Activated CD4-positive, alpha-beta T cell treated with anti-CD3 and anti-CD28 coated beads for 36 hours (primary cell): ENCODE measurements at regions not wholly inside any gene's neighbourhood (a gene's known extent, or its start where the extent isn't known, plus 50 kb on each side); places are given as distances from the start of the nearest gene placed in this dataset.

Experiments used
- ATAC-seq: fragments of 200-7000 bp; cut with Tn5 transposase; one replicate; pipeline ENCODE4 v1.10.0; 2021; ENCODE audit warnings: mild to moderate bottlenecking, moderate library complexity
- CTCF ChIA-PET: fragments of 350-600 bp; sonication (Branson Sonifier 250); formaldehyde crosslinking; loops from one replicate; lab custom pipeline; 2021; ENCODE audit warnings: antibody characterized with exemption; lab: Charles Lee
- POLR2A ChIA-PET: fragments of 350-600 bp; sonication (Branson Sonifier 250); formaldehyde crosslinking; loops from one replicate; lab custom pipeline; 2021; ENCODE audit warnings: antibody characterized with exemption, inconsistent platforms; lab: Charles Lee
- DNase-seq: peaks from one replicate; pipeline ENCODE4 v3.0.0-alpha.2; 2020
- H3K27ac Mint-ChIP-seq: one replicate; pipeline ENCODE4 v1.8.0; 2021; ENCODE audit warnings: mixed read lengths
- H3K27me3 Mint-ChIP-seq: one replicate; pipeline ENCODE4 v1.8.0; 2021; ENCODE audit warnings: mixed read lengths
- H3K36me3 Mint-ChIP-seq: one replicate; pipeline ENCODE4 v1.8.0; 2021; ENCODE audit warnings: low read depth, mixed read lengths
- H3K4me1 Mint-ChIP-seq: one replicate; pipeline ENCODE4 v1.8.0; 2021; ENCODE audit warnings: mixed read lengths
- H3K4me3 Mint-ChIP-seq: one replicate; pipeline ENCODE4 v1.8.0; 2021; ENCODE audit warnings: mild to moderate bottlenecking, moderate library complexity, mixed read lengths
- H3K9me3 Mint-ChIP-seq: one replicate; pipeline ENCODE4 v1.8.0; 2021; ENCODE audit warnings: low read depth, mixed read lengths
- intact Hi-C, 2 experiments: fragments of 100-400 bp; cut with DNase I in 1 of 2; cut with micrococcal nuclease in 1 of 2; formaldehyde crosslinking; loops; one replicate each; pipeline versions ENCODE4 v1.14.2 to v1.15.1; 2022 to 2024; cut with DNase I, micrococcal nuclease

GRCh38 chr15:31510057-31510456 is 183.4 kb downstream of the KLF13 start:
- peaks cover 4% of the 10 kb centered on the region for H3K9me3 Mint-ChIP-seq
- intact Hi-C loops: no loop called here
- no peaks in the 10 kb centered on the region for H3K36me3 Mint-ChIP-seq
- H3K27ac Mint-ChIP-seq: no peak overlapping the region
- H3K27me3 Mint-ChIP-seq: peaks cover 14% of the 10 kb centered on the region
- ChIA-PET CTCF (no interaction called here), POLR2A (no interaction called here)
- DNase-seq: no peak
- ATAC-seq: no peak
- H3K4me3 Mint-ChIP-seq: no peak overlapping the region
- peaks cover 14% of the 10 kb centered on the region for H3K4me1 Mint-ChIP-seq

DNA sequence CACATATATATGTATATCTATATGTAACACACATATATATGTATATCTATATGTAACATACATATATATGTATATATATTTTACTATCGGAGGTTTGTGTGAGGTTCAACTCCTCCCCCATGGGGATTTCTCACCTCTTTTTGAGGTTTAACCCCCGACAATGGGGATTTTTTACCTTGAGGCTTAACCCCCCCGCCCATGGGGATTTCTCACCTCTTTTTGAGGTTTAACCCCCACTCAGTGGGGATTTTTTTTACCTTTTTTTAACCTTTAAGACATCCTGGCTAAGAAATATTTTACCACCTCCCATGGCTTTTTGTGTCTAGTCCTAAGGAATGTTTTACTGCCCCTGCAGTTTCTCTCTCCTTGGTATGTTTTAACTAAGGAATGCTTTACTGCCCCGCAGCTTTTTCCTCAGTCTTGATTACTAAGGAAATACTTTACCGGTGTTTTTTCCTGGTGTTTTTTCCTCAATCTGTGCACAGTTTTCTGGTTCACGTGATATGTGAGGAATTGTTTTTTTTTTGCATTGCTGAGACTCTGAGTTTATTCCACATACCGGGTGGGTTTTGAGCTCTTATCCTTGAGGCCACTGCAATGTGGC is 185.2 kb downstream of the KLF13 start:
- Mint-ChIP-seq H3K9me3 (peaks cover 4% of the 10 kb centered on the region), H3K4me3 (no peak overlapping the region), H3K27me3 (peaks cover 14% of the 10 kb centered on the region), H3K27ac (no peak overlapping the region), H3K36me3 (no peaks in the 10 kb centered on the region), H3K4me1 (peaks cover 14% of the 10 kb centered on the region)
- DNase-seq (peak; percentile 68), ATAC-seq (peak; percentile 58)
- CTCF ChIA-PET: no interaction called here
- POLR2A ChIA-PET: no interaction called here
- intact Hi-C loops: no loop called here

GRCh38 chr15:31513178-31513577 is 186.5 kb downstream of the KLF13 start:
- DNase-seq (no peak), ATAC-seq (no peak)
- POLR2A ChIA-PET: no interaction called here
- intact Hi-C loops: no loop called here
- no peak overlapping the region for H3K27ac Mint-ChIP-seq
- H3K9me3 Mint-ChIP-seq: no peaks in the 10 kb centered on the region
- H3K36me3 Mint-ChIP-seq: no peaks in the 10 kb centered on the region
- H3K4me1 Mint-ChIP-seq: peaks cover 14% of the 10 kb centered on the region
- CTCF ChIA-PET: interaction anchor here (0.7 to 1.2 kb wide), 2 partner anchors 9 to 18 kb away, joined by 4 to 7 read pairs; no protein-coding TSS in a partner anchor
- no peak overlapping the region for H3K4me3 Mint-ChIP-seq
- peaks cover 8% of the 10 kb centered on the region for H3K27me3 Mint-ChIP-seq

GRCh38 chr15:31516440-31516839 is 189.8 kb downstream of the KLF13 start:
- CTCF ChIA-PET: interaction anchor here (0.7 kb wide), 1 partner anchor 121 kb away, joined by 3 read pairs; no protein-coding TSS in a partner anchor
- ATAC-seq (no peak), DNase-seq (no peak)
- Mint-ChIP-seq H3K36me3 (no peaks in the 10 kb centered on the region), H3K27ac (no peak overlapping the region), H3K27me3 (peaks cover 11% of the 10 kb centered on the region), H3K9me3 (no peaks in the 10 kb centered on the region), H3K4me3 (no peak overlapping the region), H3K4me1 (peaks cover 14% of the 10 kb centered on the region)
- intact Hi-C loops: no loop called here
- POLR2A ChIA-PET: no interaction called here

GRCh38 chr15:31516874-31517273 is 190.2 kb downstream of the KLF13 start:
- no peak for DNase-seq
- H3K36me3 Mint-ChIP-seq: no peaks in the 10 kb centered on the region
- ATAC-seq: no peak
- H3K27ac Mint-ChIP-seq: no peak overlapping the region
- ChIA-PET CTCF (no interaction called here), POLR2A (no interaction called here)
- H3K9me3 Mint-ChIP-seq: no peaks in the 10 kb centered on the region
- no peak overlapping the region for H3K4me3 Mint-ChIP-seq
- peaks cover 12% of the 10 kb centered on the region for H3K4me1 Mint-ChIP-seq
- H3K27me3 Mint-ChIP-seq: peaks cover 11% of the 10 kb centered on the region
- intact Hi-C loops: no loop called here

DNA sequence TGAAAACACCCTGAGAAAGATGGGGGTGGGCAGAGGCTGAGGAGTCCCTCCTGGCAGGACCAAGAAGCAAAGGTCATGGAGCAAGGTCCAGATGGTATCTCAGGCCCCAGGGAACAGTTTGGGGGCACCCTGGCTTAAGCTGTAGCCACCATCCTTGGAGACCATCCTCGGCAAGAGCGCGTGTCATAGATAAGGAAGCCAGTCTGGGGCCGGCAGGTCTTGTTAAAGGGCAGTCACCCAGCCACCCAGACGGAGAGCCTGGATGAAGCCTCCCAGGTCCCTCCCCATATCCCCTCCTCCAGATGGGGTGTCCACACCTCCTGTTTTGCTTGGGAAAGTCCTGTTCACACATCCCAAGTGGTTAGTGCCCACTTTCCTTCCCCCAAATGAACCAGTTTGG is 191.1 kb downstream of the KLF13 start:
- Mint-ChIP-seq H3K27me3 (peaks cover 11% of the 10 kb centered on the region), H3K27ac (no peak overlapping the region), H3K4me1 (peaks cover 5% of the 10 kb centered on the region), H3K9me3 (no peaks in the 10 kb centered on the region), H3K36me3 (no peaks in the 10 kb centered on the region), H3K4me3 (no peak overlapping the region)
- ChIA-PET CTCF (no interaction called here), POLR2A (no interaction called here)
- no peak for ATAC-seq
- no peak for DNase-seq
- intact Hi-C loops: no loop called here

DNA sequence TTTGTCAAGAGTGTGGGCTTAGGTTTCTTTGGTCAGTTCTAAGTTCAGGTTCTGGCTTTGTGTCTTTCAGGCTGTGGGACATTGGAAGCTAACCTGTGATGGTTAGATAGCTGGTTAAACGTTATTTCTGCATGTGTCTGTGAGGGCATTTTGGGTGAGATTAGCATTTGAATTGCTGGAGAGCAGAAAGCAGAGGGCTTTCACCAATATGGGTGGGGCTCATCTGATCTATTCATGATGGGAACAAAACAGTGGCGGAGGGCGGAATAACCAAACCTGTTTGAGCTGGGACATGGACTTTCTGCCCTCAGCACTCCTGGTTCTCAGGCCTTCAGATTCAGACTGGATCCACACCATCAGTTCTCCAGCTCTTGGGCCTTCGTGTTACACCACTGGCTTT is 195.4 kb downstream of the KLF13 start:
- DNase-seq: no peak
- ATAC-seq: no peak
- intact Hi-C loops: no loop called here
- ChIA-PET CTCF (interaction anchor here (1.3 kb wide), 1 partner anchor 9 kb away, joined by 7 read pairs; no protein-coding TSS in a partner anchor), POLR2A (no interaction called here)
- no peak overlapping the region for H3K4me3 Mint-ChIP-seq
- no peaks in the 10 kb centered on the region for H3K36me3 Mint-ChIP-seq
- no peaks in the 10 kb centered on the region for H3K4me1 Mint-ChIP-seq
- no peak overlapping the region for H3K27ac Mint-ChIP-seq
- peaks cover 3% of the 10 kb centered on the region for H3K27me3 Mint-ChIP-seq
- H3K9me3 Mint-ChIP-seq: no peaks in the 10 kb centered on the region

DNA sequence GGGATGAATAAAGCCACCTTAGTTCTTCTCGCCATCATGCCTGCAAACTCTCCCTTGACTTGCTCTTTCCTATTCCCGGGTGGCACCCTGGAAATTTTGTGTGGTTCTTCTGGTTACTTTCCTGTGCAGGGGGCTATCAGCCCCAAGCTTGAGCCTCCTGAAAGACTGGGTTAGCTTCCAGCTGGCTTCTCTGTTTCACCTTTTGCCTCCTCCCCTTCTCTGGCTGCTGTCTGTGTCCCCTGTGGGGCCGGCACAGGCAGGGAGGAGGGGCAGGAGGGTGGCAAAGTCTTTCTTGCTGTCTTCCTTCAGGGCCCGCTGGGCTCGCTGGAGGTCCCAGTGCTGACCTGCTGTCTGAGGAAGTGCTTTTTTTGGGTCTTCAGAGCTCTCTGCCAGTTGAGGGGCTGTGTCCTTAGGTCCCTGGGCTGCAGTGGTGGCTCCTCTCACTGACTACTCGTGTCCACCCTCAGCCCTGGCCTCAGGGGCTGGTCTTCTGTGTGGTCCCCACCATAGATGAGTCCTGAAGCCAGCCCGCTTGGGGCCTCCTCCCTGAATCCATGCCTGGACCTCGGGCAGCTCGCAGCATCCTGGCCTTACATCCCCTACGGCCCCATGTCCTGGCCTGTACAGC is 196.5 kb downstream of the KLF13 start:
- Mint-ChIP-seq H3K27ac (no peak overlapping the region), H3K4me3 (no peak overlapping the region), H3K9me3 (no peaks in the 10 kb centered on the region), H3K4me1 (no peaks in the 10 kb centered on the region), H3K27me3 (peaks cover 3% of the 10 kb centered on the region), H3K36me3 (no peaks in the 10 kb centered on the region)
- ATAC-seq (no peak), DNase-seq (no peak)
- ChIA-PET CTCF (interaction anchor here (0.7 to 0.9 kb wide), 2 partner anchors 27 to 34 kb away, joined by 3 read pairs; no protein-coding TSS in a partner anchor), POLR2A (interaction anchor here (0.5 kb wide), 1 partner anchor 107 kb away, joined by 4 read pairs; no protein-coding TSS in a partner anchor)
- intact Hi-C loops: no loop called here

GRCh38 chr15:31523655-31524049 is 197.0 kb downstream of the KLF13 start:
- H3K27ac Mint-ChIP-seq: no peak overlapping the region
- ChIA-PET CTCF (interaction anchor here (0.9 kb wide), 1 partner anchor 27 kb away, joined by 3 read pairs; no protein-coding TSS in a partner anchor), POLR2A (interaction anchor here (0.5 kb wide), 1 partner anchor 108 kb away, joined by 4 read pairs; no protein-coding TSS in a partner anchor)
- no peaks in the 10 kb centered on the region for H3K4me1 Mint-ChIP-seq
- H3K9me3 Mint-ChIP-seq: no peaks in the 10 kb centered on the region
- H3K4me3 Mint-ChIP-seq: no peak overlapping the region
- H3K36me3 Mint-ChIP-seq: no peaks in the 10 kb centered on the region
- no peak for DNase-seq
- H3K27me3 Mint-ChIP-seq: peaks cover 3% of the 10 kb centered on the region
- ATAC-seq: no peak
- intact Hi-C loops: no loop called here

GRCh38 chr15:31525185-31525695 is 198.6 kb downstream of the KLF13 start:
- Mint-ChIP-seq H3K4me1 (no peaks in the 10 kb centered on the region), H3K4me3 (no peak overlapping the region), H3K9me3 (no peaks in the 10 kb centered on the region), H3K27ac (no peak overlapping the region), H3K36me3 (no peaks in the 10 kb centered on the region), H3K27me3 (no peaks in the 10 kb centered on the region)
- ATAC-seq (no peak), DNase-seq (no peak)
- ChIA-PET CTCF (interaction anchor here (1.0 kb wide), 1 partner anchor 37 kb away, joined by 3 read pairs; no protein-coding TSS in a partner anchor), POLR2A (no interaction called here)
- intact Hi-C loops: no loop called here

GRCh38 chr15:31525988-31526665 is 199.5 kb downstream of the KLF13 start:
- POLR2A ChIA-PET: no interaction called here
- H3K27ac Mint-ChIP-seq: no peak overlapping the region
- intact Hi-C loops: no loop called here
- CTCF ChIA-PET: interaction anchor here (0.6 to 0.9 kb wide), 3 partner anchors 11 to 116 kb away, joined by 3 read pairs; no protein-coding TSS in a partner anchor
- H3K4me3 Mint-ChIP-seq: no peak overlapping the region
- no peaks in the 10 kb centered on the region for H3K36me3 Mint-ChIP-seq
- H3K4me1 Mint-ChIP-seq: no peaks in the 10 kb centered on the region
- H3K27me3 Mint-ChIP-seq: no peaks in the 10 kb centered on the region
- H3K9me3 Mint-ChIP-seq: no peaks in the 10 kb centered on the region
- ATAC-seq (no peak), DNase-seq (no peak)
